H9 (cell line): ENCODE measurements at regions not wholly inside any gene's neighbourhood (a gene's known extent, or its start where the extent isn't known, plus 50 kb on each side); places are given as distances from the start of the nearest gene placed in this dataset.

Experiments used
- DNase-seq: peaks from one replicate; pipeline ENCODE4 v3.0.0-alpha.2; 2017
- H2AFZ ChIP-seq: one replicate; pipeline ENCODE4 v1.6.1; 2013; ENCODE audit warnings: mild to moderate bottlenecking, low read length, control low read depth, moderate library complexity
- H2AK5ac ChIP-seq: 2 replicates; pipeline ENCODE4 v1.6.1; 2013; ENCODE audit warnings: low read length, control low read depth, mixed read lengths; ENCODE audit not compliant: insufficient read length
- H2BK120ac ChIP-seq: one replicate; pipeline ENCODE4 v1.6.1; 2013; ENCODE audit warnings: low read depth, mild to moderate bottlenecking, low read length, control low read depth, inconsistent platforms; ENCODE audit not compliant: poor library complexity, severe bottlenecking
- H2BK12ac ChIP-seq: 2 replicates; pipeline ENCODE4 v1.6.1; 2013; ENCODE audit warnings: low read length, control low read depth, mixed read lengths, low read depth; ENCODE audit not compliant: insufficient read length
- H2BK15ac ChIP-seq: 2 replicates; pipeline ENCODE4 v1.6.1; 2013; ENCODE audit warnings: low read depth, low read length, control low read depth
- H2BK20ac ChIP-seq: one replicate; pipeline ENCODE4 v1.6.1; 2013; ENCODE audit warnings: low read depth, mild to moderate bottlenecking, low read length, control low read depth, inconsistent platforms; ENCODE audit not compliant: poor library complexity, severe bottlenecking
- H2BK5ac ChIP-seq: 2 replicates; pipeline ENCODE4 v1.6.1; 2013; ENCODE audit warnings: low read length, control low read depth, mixed read lengths; ENCODE audit not compliant: insufficient read length
- H3K14ac ChIP-seq: 2 replicates; pipeline ENCODE4 v1.6.1; 2013; ENCODE audit warnings: low read length, control low read depth; ENCODE audit not compliant: insufficient read depth
- H3K18ac ChIP-seq: 2 replicates; pipeline ENCODE4 v1.6.1; 2013; ENCODE audit warnings: low read depth, mild to moderate bottlenecking, mixed read lengths, low read length, control low read depth; ENCODE audit not compliant: insufficient read length
- H3K23ac ChIP-seq: 2 replicates; pipeline ENCODE4 v1.6.1; 2013; ENCODE audit warnings: low read length, control low read depth, mixed read lengths, low read depth; ENCODE audit not compliant: insufficient read length
- H3K23me2 ChIP-seq: 2 replicates; pipeline ENCODE4 v1.6.1; 2013; ENCODE audit warnings: low read depth, mild to moderate bottlenecking, mixed read lengths, low read length, control low read depth; ENCODE audit not compliant: insufficient read length, poor library complexity, severe bottlenecking
- H3K27ac ChIP-seq: 2 replicates; pipeline ENCODE4 v1.5.1; 2013; ENCODE audit warnings: low read length, control low read depth, mixed read lengths, low read depth; ENCODE audit not compliant: insufficient read length
- H3K27me3 ChIP-seq: 2 replicates; pipeline ENCODE4 v1.6.1; 2013; ENCODE audit warnings: low read length, control low read depth, inconsistent platforms; ENCODE audit not compliant: insufficient read depth
- H3K4ac ChIP-seq: 2 replicates; pipeline ENCODE4 v1.6.1; 2013; ENCODE audit warnings: low read depth, mild to moderate bottlenecking, control low read depth, inconsistent platforms, low read length, moderate library complexity
- H3K4me1 ChIP-seq: 2 replicates; pipeline ENCODE4 v1.6.1; 2013; ENCODE audit warnings: low read length, control low read depth, inconsistent platforms; ENCODE audit not compliant: insufficient read depth
- H3K4me2 ChIP-seq: 2 replicates; pipeline ENCODE4 v1.6.1; 2013; ENCODE audit warnings: low read length, control low read depth, mixed read lengths; ENCODE audit not compliant: insufficient read length, insufficient read depth
- H3K56ac ChIP-seq: 2 replicates; pipeline ENCODE4 v1.6.1; 2013; ENCODE audit warnings: low read depth, mild to moderate bottlenecking, mixed read lengths, low read length, control low read depth; ENCODE audit not compliant: insufficient read length
- H3K79me1 ChIP-seq: 2 replicates; pipeline ENCODE4 v1.6.1; 2013; ENCODE audit warnings: low read depth, mild to moderate bottlenecking, moderate library complexity, low read length, control low read depth, inconsistent platforms; ENCODE audit not compliant: insufficient read depth, poor library complexity, severe bottlenecking
- H3K79me2 ChIP-seq: 2 replicates; pipeline ENCODE4 v1.6.1; 2013; ENCODE audit warnings: low read length, control low read depth, inconsistent platforms; ENCODE audit not compliant: insufficient read depth
- H3K9ac ChIP-seq: 2 replicates; pipeline ENCODE4 v1.6.1; 2013; ENCODE audit warnings: low read length, control low read depth, mixed read lengths; ENCODE audit not compliant: insufficient read length; ENCODE audit errors: extremely low read depth
- H3K9me3 ChIP-seq: one replicate; pipeline ENCODE4 v1.6.1; 2013; ENCODE audit warnings: low read depth, low read length, inconsistent platforms; ENCODE audit not compliant: control insufficient read depth
- H3T11ph ChIP-seq: one replicate; pipeline ENCODE4 v1.6.1; 2013; ENCODE audit warnings: mild to moderate bottlenecking, low read length, control low read depth, inconsistent platforms
- H4K20me1 ChIP-seq: one replicate; pipeline ENCODE4 v1.6.1; 2013; ENCODE audit not compliant: control insufficient read depth, insufficient read length, insufficient read depth
- H4K5ac ChIP-seq: 2 replicates; pipeline ENCODE4 v1.6.1; 2013; ENCODE audit warnings: low read depth, mild to moderate bottlenecking, mixed read lengths, low read length, control low read depth; ENCODE audit not compliant: insufficient read length
- H4K8ac ChIP-seq: replicated peaks from 2 replicates; pipeline ENCODE4 v1.6.1; 2013; ENCODE audit warnings: low read length, control low read depth, mixed read lengths, low read depth; ENCODE audit not compliant: insufficient read length
- H4K91ac ChIP-seq: 2 replicates; pipeline ENCODE4 v1.6.1; 2013; ENCODE audit warnings: low read depth, mild to moderate bottlenecking, moderate library complexity, mixed read lengths, low read length, control low read depth; ENCODE audit not compliant: insufficient read length
- H3K27ac Mint-ChIP-seq, 3 experiments: 2 replicates in 2 of 3; 3 replicates in 1 of 3; pipeline ENCODE4 v1.8.0; 2020 to 2021; ENCODE audit warnings: mixed read lengths in 3 of 3, mild to moderate bottlenecking in 1 of 3, moderate library complexity in 1 of 3
- H3K27me3 Mint-ChIP-seq: 2 replicates; pipeline ENCODE4 v1.8.0; 2021; ENCODE audit warnings: low read depth, mild to moderate bottlenecking, moderate library complexity, mixed read lengths
- H3K36me3 Mint-ChIP-seq, 3 experiments: 2 replicates in 2 of 3; 3 replicates in 1 of 3; pipeline ENCODE4 v1.8.0; 2020 to 2021; ENCODE audit warnings: low read depth in 3 of 3, mixed read lengths in 3 of 3; ENCODE audit not compliant: insufficient read depth in 1 of 3
- H3K4me1 Mint-ChIP-seq, 2 experiments: 2 replicates each; pipeline ENCODE4 v1.8.0; 2020; ENCODE audit warnings: mixed read lengths in 2 of 2
- H3K4me3 Mint-ChIP-seq, 2 experiments: 2 replicates in 1 of 2; 3 replicates in 1 of 2; pipeline ENCODE4 v1.8.0; 2020 to 2021; ENCODE audit warnings: mild to moderate bottlenecking in 2 of 2, mixed read lengths in 2 of 2, moderate library complexity in 1 of 2
- H3K9me3 Mint-ChIP-seq, 2 experiments: 2 replicates in 1 of 2; 3 replicates in 1 of 2; pipeline ENCODE4 v1.8.0; 2020; ENCODE audit warnings: mild to moderate bottlenecking in 2 of 2, mixed read lengths in 2 of 2, moderate library complexity in 1 of 2
- WGBS: extraction: QIAGEN DNeasy Blood & Tissue Kit; methylation state at CpG from one replicate; pipeline ENCODE4 v1.1.7; 2013; ENCODE audit warnings: missing lambda C conversion rate, low lambda C conversion rate, mixed read lengths; ENCODE audit not compliant: insufficient read length; ENCODE audit errors: extremely low coverage; 5-methylcytosine and 5-hydroxymethylcytosine counted together
- TF ChIP-seq, protein P1 (sequence below): fragments of 200-600 bp; sonication (generic); conservative IDR thresholded peaks from 3 replicates; pipeline ENCODE4 v1.8.0; 2021; ENCODE audit warnings: antibody characterized with exemption, mild to moderate bottlenecking

DNA sequence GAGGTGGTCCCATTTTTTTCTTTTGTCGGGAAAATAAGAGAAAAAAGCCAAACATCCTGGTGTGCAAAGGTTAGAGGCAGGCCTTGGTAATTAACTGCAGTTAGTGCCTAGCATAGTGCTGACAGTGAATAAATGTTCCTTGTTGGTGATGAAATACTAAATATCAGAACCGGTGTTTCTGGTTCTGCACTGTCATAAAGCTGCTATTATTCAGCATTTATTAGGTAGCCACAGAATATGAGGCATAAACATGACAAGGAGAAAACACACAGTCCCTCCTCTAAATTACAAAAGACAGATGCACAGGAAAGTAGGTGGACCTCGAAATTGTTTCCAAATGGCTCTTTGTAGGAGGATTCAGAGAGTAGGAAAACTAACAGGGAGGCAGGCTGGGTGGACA, 122.0 kb upstream of the ADGRL2 start:
- Histone ChIP-seq H4K20me1 (no peaks in the 10 kb centered on the region), H3T11ph (no peak overlapping the region), H3K27me3 (no peaks in the 10 kb centered on the region), H3K23ac (no peak overlapping the region), H3K4ac (no peak overlapping the region), H4K8ac (no peak overlapping the region), H2AFZ (no peak overlapping the region), H3K79me1 (no peaks in the 10 kb centered on the region), H2BK12ac (no peak overlapping the region), H2BK5ac (no peak overlapping the region), H3K27ac (no peak overlapping the region), H3K23me2 (no peaks in the 10 kb centered on the region), H3K18ac (no peak overlapping the region), H3K9me3 (no peaks in the 10 kb centered on the region), H3K79me2 (no peaks in the 10 kb centered on the region), H4K91ac (no peak overlapping the region), H2BK120ac (peak overlapping the region; percentile 28), H2AK5ac (no peak overlapping the region), H3K4me2 (no peak overlapping the region), H3K4me1 (peaks cover 3% of the 10 kb centered on the region; the same call in 1 of the 2 replicates), H3K56ac (no peak overlapping the region), H2BK15ac (no peak overlapping the region), H2BK20ac (no peak overlapping the region), H3K14ac (no peak overlapping the region), H4K5ac (no peak overlapping the region), H3K9ac (no peak overlapping the region)
- no peak overlapping the region for H3K4me3 Mint-ChIP-seq
- TF ChIP-seq, protein P1, sequence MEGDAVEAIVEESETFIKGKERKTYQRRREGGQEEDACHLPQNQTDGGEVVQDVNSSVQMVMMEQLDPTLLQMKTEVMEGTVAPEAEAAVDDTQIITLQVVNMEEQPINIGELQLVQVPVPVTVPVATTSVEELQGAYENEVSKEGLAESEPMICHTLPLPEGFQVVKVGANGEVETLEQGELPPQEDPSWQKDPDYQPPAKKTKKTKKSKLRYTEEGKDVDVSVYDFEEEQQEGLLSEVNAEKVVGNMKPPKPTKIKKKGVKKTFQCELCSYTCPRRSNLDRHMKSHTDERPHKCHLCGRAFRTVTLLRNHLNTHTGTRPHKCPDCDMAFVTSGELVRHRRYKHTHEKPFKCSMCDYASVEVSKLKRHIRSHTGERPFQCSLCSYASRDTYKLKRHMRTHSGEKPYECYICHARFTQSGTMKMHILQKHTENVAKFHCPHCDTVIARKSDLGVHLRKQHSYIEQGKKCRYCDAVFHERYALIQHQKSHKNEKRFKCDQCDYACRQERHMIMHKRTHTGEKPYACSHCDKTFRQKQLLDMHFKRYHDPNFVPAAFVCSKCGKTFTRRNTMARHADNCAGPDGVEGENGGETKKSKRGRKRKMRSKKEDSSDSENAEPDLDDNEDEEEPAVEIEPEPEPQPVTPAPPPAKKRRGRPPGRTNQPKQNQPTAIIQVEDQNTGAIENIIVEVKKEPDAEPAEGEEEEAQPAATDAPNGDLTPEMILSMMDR: no peak
- H3K27me3 Mint-ChIP-seq: no peaks in the 10 kb centered on the region
- peaks cover 53 to 56% of the 10 kb centered on the region in 2 experiments for H3K4me1 Mint-ChIP-seq
- WGBS: no CpG with 5 or more reads among the region's 3 CpGs
- H3K9me3 Mint-ChIP-seq: no peaks in the 10 kb centered on the region
- DNase-seq: no peak
- peak overlapping the region; percentile 13 to 84 (median 55) for H3K27ac Mint-ChIP-seq
- peaks cover 0 to 5% (median 2%) of the 10 kb centered on the region in 3 experiments; a peak in 3 of 7 replicates for H3K36me3 Mint-ChIP-seq
